ENCODE measurements at regions not wholly inside any gene's neighbourhood (a gene's known extent, or its start where the extent isn't known, plus 50 kb on each side); places are given as distances from the start of the nearest gene placed in this dataset.

DNA sequence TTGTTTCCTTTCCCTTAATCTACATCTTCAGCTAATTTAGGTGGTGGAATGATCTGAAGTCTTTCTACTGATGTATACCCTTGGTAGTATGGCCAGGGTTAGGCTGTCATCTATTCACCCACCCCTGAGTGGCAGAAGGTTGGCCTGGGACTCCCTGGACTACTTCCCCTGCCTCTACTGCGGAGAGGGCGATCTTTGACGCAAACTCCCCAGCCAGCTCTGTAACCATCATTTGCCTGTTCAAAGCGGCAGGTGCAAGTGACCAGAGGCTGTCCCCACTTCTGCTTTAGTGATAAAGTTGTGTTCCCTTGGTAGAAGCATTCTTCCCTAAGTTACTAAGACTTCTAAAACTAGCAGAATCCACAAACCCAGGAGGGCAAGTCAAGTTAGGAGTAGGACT is 70.8 kb upstream of the UNC5B start:
- TF ChIP-seq, protein P1, sequence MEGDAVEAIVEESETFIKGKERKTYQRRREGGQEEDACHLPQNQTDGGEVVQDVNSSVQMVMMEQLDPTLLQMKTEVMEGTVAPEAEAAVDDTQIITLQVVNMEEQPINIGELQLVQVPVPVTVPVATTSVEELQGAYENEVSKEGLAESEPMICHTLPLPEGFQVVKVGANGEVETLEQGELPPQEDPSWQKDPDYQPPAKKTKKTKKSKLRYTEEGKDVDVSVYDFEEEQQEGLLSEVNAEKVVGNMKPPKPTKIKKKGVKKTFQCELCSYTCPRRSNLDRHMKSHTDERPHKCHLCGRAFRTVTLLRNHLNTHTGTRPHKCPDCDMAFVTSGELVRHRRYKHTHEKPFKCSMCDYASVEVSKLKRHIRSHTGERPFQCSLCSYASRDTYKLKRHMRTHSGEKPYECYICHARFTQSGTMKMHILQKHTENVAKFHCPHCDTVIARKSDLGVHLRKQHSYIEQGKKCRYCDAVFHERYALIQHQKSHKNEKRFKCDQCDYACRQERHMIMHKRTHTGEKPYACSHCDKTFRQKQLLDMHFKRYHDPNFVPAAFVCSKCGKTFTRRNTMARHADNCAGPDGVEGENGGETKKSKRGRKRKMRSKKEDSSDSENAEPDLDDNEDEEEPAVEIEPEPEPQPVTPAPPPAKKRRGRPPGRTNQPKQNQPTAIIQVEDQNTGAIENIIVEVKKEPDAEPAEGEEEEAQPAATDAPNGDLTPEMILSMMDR (IDR thresholded peaks at IDR 0.05): no peak

DNA sequence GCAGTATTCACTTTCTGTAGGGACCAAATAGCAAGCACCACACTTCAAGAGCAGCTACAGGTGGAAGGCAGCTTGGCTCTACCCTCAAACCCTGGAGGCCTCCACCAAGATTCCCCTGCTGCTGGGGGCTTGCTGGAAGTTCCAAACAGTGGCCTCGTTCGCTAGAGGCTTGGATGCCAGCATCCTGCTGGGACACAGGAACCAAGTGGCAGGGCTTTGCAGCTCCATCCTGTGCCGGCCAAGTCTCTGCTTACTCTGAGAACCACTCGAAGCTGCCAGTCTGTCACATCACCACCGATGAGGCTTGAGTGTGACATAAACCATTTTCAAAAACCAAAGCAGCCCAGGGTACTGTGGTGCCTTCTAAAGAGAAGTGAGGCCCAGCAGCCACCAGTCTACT is 69.2 kb upstream of the UNC5B start:
- TF ChIP-seq, protein P1 (IDR thresholded peaks at IDR 0.05): no peak

DNA sequence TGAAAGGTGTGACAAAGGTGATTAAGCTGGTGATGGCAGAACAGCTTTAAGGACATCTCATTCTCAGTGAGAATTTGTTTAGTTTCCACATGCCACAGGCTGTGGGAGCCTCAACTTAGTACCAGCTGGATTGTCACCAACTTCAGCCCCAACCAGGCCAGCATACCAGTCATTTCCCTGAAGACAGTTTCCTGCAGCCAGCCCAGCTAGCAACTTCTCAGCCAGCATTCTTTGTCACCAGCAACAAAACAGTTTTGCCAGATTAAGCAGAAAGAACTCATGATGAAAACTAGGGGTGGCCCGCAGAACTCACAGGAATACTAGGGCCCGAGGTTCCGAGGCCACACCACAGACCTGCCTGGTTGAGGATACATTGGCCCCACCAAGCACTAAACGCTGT is 68.8 kb upstream of the UNC5B start:
- TF ChIP-seq, protein P1 (IDR thresholded peaks at IDR 0.05): no peak

DNA sequence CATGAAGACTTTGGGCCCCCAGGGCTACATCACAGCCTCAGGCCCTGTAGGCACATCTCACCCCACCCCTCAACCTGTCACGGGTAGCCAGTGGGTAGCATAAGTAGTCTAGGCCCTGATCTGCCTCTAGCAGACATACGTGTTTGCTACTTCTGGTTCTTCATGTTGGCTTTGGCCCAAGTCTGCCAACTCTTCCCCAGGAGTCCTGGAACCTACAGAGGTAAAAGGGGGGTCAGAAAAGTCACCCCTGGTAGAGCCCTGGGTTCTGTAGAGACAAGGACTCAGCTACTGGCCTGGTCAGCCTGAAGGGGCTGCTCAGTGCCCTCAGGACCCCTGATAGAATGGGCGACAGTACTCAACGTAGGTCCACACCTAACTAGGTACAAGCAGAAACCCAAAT is 67.5 kb upstream of the UNC5B start:
- TF ChIP-seq, protein P1 (IDR thresholded peaks at IDR 0.05): no peak

DNA sequence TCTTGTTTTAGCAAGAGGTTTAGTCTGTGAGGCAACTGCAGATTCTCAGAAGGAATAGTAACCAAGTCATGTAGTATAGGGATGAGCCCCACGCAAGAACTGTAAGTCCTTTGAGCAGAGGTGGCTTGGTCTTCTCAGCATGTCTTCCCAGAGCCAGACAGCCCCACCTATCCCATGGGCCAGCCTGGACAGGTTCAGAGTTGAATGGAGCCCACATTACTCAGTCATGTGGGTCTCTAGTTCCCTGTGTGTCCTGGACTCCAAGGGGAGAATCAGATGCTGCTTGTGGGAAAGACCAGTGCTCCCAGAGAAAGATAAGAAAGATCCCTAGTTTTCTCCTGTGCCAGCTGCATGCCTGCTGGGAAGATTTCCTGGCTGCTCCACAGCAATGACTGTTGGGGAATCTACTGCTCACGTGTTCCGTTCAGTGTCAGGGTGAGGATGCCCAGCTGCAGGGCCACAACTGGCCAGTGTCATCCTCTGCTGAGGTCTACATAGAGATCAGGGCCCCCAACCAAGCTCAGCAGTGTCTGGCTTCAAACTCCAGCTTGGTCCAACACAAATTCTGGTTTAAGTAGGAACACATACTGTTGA is 66.9 kb upstream of the UNC5B start:
- TF ChIP-seq, protein P1 (IDR thresholded peaks at IDR 0.05): no peak

DNA sequence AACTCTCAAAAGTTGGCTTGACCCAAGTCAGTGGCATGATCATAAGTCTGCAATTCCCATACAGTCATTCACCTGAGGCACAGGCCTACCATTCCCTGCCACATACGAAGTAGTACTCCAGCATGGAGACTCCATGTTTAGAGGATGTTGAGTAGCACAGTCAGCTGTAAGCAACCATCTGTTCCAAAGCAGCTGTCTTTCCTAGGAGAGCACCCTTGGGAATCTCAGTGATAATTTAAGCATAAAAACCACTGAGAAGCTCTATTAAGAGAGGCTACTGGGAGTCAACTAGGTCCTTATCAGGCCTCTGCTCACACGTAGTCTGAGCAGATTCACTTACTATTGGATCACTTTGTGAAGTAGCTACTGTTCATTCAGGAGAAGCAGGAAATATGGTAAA is 61.6 kb upstream of the UNC5B start:
- TF ChIP-seq, protein P1 (IDR thresholded peaks at IDR 0.05): no peak

DNA sequence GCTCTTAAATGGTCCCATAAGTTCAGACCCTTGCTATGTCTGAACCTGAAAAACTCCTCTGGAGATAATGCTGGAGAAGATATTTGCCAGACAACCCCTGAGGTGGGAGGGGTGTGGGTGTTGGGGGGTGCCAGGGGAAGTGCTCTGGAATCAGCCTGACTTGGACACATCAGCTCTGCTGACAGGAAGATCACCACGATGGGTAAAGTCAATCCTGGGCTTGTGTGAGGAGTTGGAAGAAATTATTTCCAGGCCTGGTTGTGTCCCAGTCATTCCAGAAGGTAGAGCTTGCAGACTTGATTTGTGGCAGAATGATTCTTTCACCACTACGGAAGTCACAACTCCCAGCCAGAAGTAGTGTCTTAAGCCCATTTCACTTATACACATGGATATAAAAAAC is 60.3 kb upstream of the UNC5B start:
- TF ChIP-seq, protein P1 (IDR thresholded peaks at IDR 0.05): no peak

DNA sequence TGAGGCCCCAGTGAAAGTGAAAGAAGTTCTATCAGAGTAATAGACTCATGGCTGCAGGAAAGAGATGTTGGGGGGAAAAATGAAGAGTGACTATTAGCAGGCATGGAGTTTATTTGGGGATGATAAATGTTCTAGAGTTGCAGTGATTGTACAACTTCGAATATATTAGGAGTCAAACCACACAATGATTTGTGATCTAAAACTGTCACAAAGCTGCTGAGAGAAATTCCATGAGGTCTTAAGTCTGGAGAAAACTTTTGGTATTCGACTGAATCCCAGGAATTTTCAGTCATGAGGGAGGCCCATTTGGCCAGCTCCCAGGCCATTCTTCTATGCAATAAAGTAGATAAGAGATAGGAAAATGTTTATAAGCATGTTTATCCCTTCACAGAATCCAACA is 55.9 kb upstream of the UNC5B start:
- TF ChIP-seq, protein P1 (IDR thresholded peaks at IDR 0.05): no peak
